Immature natural killer cell (primary cell): ENCODE measurements at regions not wholly inside any gene's neighbourhood (a gene's known extent, or its start where the extent isn't known, plus 50 kb on each side); places are given as distances from the start of the nearest gene placed in this dataset.

Source experiments
- DNase-seq, 3 donors: peaks; one replicate each; pipeline ENCODE4 v3.0.0; 2022; ENCODE audit warnings: mixed read lengths in 1 of 3
- H3K27ac Mint-ChIP-seq, 6 donors: one replicate each; pipeline ENCODE4 v1.8.0; 2020; ENCODE audit warnings: mixed read lengths in 6 of 6, mild to moderate bottlenecking in 5 of 6, inconsistent platforms in 4 of 6, moderate library complexity in 3 of 6
- H3K27me3 Mint-ChIP-seq, 3 donors: one replicate each; pipeline ENCODE4 v1.8.0; 2020 to 2021; ENCODE audit warnings: low read depth in 3 of 3, mild to moderate bottlenecking in 3 of 3, mixed read lengths in 3 of 3, moderate library complexity in 3 of 3, inconsistent platforms in 1 of 3
- H3K36me3 Mint-ChIP-seq, 3 donors: one replicate each; pipeline ENCODE4 v1.8.0; 2020; ENCODE audit warnings: mixed read lengths in 3 of 3, inconsistent platforms in 2 of 3, mild to moderate bottlenecking in 2 of 3
- H3K4me1 Mint-ChIP-seq, 2 donors: one replicate each; pipeline ENCODE4 v1.8.0; 2020; ENCODE audit warnings: inconsistent platforms in 2 of 2, mild to moderate bottlenecking in 2 of 2, mixed read lengths in 2 of 2, moderate library complexity in 1 of 2
- H3K4me3 Mint-ChIP-seq, 5 donors: one replicate each; pipeline ENCODE4 v1.8.0; 2020; ENCODE audit warnings: mild to moderate bottlenecking in 5 of 5, mixed read lengths in 5 of 5, inconsistent platforms in 3 of 5, moderate library complexity in 3 of 5
- H3K9me3 Mint-ChIP-seq, 6 donors: one replicate each; pipeline ENCODE4 v1.8.0; 2020; ENCODE audit warnings: mild to moderate bottlenecking in 6 of 6, mixed read lengths in 6 of 6, inconsistent platforms in 4 of 6, moderate library complexity in 3 of 6

DNA sequence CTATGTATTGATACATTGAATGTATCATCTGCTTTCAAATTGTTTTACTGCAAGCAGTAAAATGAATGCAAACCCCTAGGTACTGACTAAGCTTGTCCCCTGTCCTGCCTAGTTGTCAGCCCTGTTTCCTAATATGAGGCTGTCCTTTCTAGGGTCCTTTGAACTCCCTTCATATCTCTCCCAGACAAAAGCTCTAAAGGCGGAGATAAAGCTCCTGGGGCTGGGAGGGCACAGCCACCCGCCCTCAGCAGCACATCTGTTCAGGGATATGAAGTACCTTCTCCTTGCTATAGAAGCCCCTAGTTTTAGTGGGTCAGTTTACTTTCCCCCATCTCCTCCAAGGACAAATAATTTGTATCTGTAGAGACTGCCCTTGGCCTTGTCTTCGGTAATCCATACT lies 93.1 kb upstream of the ETS2 start:
- Mint-ChIP-seq H3K36me3 (no peaks in the 10 kb centered on the region), H3K9me3 (no peaks in the 10 kb centered on the region), H3K4me3 (no peak overlapping the region), H3K4me1 (no peaks in the 10 kb centered on the region), H3K27ac (no peak overlapping the region), H3K27me3 (peaks cover 0 to 5% (median 4%) of the 10 kb centered on the region in 3 donors)
- DNase-seq = no peak

DNA sequence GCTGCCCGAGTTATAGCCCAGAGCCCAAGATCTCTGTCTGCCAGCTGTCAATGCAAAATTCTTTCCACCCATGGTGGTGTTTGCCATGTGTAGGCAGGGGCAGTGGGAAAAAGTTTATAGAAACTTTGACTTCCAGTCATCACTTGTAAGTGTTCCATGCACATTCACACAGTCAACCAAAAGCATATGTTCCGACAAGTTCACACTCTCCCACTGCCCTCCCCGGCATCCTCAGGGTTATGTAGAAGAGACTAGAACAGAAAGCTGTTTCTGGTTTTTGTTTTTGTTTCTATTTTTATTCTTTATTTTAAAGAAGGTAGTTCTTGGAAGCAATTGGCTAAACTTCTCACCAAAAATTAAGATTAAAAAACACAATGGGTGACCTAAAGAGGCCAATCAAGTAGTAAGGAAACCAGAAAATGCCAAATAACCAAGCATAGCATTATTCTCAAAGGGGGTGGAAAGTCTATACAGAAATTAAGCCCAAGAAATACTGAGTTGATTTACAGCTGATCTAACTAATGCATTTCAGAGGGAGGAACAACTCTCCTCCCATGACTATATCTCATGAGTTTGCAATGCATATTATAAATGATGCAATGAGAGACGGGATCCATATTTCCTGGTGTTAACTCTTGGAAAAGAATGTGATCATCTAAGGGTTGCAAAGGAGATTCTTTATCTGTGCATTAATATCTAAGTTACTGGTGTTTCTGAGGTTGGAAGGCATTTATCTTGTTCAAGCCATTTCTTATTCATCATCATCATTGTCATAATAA lies 91.5 kb upstream of the ETS2 start:
- H3K27me3 Mint-ChIP-seq = peaks cover 0 to 7% (median 4%) of the 10 kb centered on the region in 3 donors
- no peak overlapping the region for H3K4me3 Mint-ChIP-seq
- H3K27ac Mint-ChIP-seq = no peak overlapping the region
- no peaks in the 10 kb centered on the region for H3K9me3 Mint-ChIP-seq
- DNase-seq = no peak
- H3K4me1 Mint-ChIP-seq = no peaks in the 10 kb centered on the region
- H3K36me3 Mint-ChIP-seq = no peaks in the 10 kb centered on the region

DNA sequence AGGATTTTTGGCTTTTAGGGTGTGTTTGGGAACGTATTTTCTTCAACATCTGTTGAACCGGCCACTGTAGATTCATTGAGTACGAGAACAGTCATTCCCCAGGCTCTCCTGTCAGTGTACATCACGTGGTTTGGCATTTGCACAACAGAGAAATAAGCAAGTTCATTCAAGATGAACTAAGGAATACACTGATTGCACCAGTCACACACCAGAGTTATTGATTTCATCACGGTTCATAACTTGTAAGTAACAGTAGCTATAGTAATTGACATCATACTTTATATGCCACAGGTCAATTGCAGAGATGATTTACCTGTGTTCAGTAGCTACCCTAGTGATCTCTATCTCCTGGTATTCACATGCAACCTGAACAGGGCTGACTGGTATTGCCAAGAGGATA lies 90.7 kb upstream of the ETS2 start:
- peaks cover 0 to 7% (median 1%) of the 10 kb centered on the region in 3 donors for H3K27me3 Mint-ChIP-seq
- H3K36me3 Mint-ChIP-seq = no peaks in the 10 kb centered on the region

DNA sequence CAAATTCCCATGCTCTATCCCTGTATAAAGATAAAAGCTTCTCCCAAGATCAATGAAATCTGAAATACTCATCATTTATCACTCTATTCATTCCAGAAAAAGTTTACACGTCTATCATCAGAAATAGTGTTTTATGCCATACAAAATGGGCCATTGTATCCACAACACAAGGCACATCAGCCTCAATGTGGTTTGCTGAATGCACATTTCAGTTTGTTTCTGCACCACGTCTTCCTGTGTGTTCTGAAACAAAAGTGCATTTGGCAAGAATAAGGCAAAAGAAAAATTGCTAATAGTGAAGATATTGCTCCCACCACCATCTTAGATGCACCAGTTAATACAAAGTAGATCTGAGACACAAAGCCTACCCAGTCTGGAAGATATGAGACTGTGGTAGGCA lies 89.6 kb upstream of the ETS2 start:
- no peaks in the 10 kb centered on the region for H3K9me3 Mint-ChIP-seq
- H3K27me3 Mint-ChIP-seq = peaks cover 0 to 10% (median 2%) of the 10 kb centered on the region in 3 donors
- H3K36me3 Mint-ChIP-seq = no peaks in the 10 kb centered on the region
- H3K4me3 Mint-ChIP-seq = no peak overlapping the region
- DNase-seq = no peak
- no peaks in the 10 kb centered on the region for H3K4me1 Mint-ChIP-seq
- H3K27ac Mint-ChIP-seq = no peak overlapping the region

More for the DNA sequence above, 90.7 kb upstream of the ETS2 start:
- Mint-ChIP-seq H3K4me1 (no peaks in the 10 kb centered on the region), H3K27ac (no peak overlapping the region), H3K4me3 (no peak overlapping the region), H3K9me3 (no peaks in the 10 kb centered on the region)
- DNase-seq = no peak

DNA sequence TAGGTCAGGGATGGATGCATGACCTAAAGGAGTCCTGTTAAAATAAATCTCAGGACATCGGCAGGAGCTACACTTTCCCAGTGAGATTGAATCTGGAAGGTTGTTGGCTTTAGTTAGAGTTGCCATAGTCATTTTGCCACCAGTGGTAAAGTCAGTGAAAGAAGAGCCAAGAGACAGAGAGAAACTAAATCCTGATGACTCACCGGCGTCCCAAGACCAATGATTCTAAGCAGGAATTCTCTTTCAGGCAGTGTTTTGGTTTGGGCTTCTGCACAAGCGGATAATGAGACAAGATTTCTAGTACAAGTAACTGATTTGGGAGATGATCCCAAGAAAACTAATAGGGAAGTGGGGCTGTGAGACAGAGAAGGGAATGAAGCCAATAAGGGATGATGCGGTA lies 88.8 kb upstream of the ETS2 start:
- Mint-ChIP-seq H3K27me3 (peaks cover 0 to 10% (median 2%) of the 10 kb centered on the region in 3 donors), H3K27ac (no peak overlapping the region), H3K36me3 (no peaks in the 10 kb centered on the region), H3K4me1 (no peaks in the 10 kb centered on the region), H3K4me3 (no peak overlapping the region), H3K9me3 (no peaks in the 10 kb centered on the region)
- DNase-seq = no peak

DNA sequence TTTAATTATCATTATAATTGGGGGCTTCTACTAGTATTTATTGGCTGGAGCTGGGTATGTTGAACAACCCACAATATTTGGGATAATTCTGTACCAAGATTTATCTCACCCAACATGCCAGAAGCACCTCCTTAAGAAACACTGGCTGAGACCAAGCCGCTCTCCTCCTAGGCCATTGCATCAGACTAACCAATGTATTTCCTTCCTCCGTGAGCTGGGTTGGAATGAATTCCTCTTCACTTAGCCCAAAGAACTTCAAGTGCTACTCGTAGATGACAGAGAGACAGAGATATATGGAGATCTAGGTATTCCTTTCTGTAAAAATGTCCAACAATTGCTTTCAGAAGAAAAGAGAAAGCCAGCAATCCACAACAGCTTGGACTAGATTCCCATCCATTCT lies 87.2 kb upstream of the ETS2 start:
- H3K36me3 Mint-ChIP-seq = no peaks in the 10 kb centered on the region
- H3K27ac Mint-ChIP-seq = no peak overlapping the region
- H3K4me1 Mint-ChIP-seq = no peaks in the 10 kb centered on the region
- no peak overlapping the region for H3K4me3 Mint-ChIP-seq
- peaks cover 0 to 5% (median 5%) of the 10 kb centered on the region in 3 donors for H3K27me3 Mint-ChIP-seq
- DNase-seq = no peak
- H3K9me3 Mint-ChIP-seq = no peaks in the 10 kb centered on the region

DNA sequence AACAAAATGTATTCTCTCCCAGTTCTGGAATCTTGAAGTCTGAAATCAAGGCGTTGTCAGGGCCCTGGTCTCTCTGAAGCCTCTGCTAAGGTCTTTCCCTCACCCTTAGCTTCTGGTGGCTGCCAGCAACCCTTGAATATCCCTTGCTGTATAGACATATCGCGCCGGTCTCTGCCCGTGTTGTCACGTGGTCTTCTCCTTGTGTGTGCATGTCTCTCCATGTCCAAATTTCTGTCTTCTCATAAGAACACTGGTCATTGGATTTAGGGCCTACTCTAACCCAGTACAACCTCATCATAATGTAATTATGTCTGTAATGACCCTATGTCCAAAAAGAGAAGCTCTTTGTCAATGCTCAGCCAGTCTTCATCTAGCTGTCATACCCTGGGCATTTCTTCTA lies 85.7 kb upstream of the ETS2 start:
- Mint-ChIP-seq H3K9me3 (peaks cover 0 to 6% (median 1%) of the 10 kb centered on the region in 6 donors), H3K36me3 (no peaks in the 10 kb centered on the region), H3K27ac (no peak overlapping the region), H3K27me3 (peaks cover 1 to 9% (median 7%) of the 10 kb centered on the region in 3 donors), H3K4me1 (no peaks in the 10 kb centered on the region), H3K4me3 (no peak overlapping the region)
- DNase-seq = no peak

DNA sequence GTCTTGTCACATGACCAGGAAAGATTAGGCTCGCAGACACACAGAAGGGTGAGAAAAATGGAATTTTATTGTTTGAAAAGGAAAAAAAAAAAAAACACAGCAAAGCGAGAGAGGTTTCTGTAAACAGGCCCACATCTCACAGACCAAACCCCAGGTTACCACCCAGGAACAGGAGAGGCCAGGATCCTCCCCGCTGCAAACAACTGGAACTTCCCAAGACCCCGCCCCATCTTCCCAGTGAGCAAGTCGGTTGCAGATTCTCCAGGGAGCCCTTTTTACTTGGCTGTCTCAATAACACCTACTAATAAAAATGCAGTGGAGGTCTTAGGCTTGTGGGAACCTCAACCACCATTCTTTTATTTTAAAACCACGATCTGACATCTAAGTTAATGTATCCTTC lies 84.7 kb upstream of the ETS2 start:
- no peaks in the 10 kb centered on the region for H3K36me3 Mint-ChIP-seq
- no peak overlapping the region for H3K27ac Mint-ChIP-seq
- H3K4me3 Mint-ChIP-seq = no peak overlapping the region

DNA sequence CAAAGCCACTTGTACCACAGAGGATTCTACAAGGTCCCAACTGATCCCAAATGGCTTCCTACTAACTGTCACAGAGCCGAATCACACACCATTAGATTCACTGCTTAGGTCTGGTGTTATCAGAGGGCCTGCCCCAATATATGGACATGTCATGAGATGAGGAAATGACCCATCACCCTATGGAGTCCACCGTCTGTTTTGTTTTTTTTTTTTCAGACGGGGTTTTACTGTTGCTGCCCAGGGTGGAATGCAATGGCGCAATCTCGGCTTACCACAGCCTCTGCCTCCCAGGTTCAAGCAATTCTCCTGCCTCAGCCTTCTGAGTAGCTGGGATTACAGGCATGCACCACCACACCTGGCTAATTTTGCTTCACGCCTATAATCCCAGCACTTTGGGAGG lies 83.8 kb upstream of the ETS2 start:
- H3K9me3 Mint-ChIP-seq = peaks cover 0 to 7% (median 2%) of the 10 kb centered on the region in 6 donors

More for the DNA sequence above, 84.7 kb upstream of the ETS2 start:
- Mint-ChIP-seq H3K27me3 (peaks cover 1 to 9% (median 7%) of the 10 kb centered on the region in 3 donors), H3K4me1 (no peaks in the 10 kb centered on the region), H3K9me3 (peaks cover 0 to 7% (median 1%) of the 10 kb centered on the region in 6 donors)
- no peak for DNase-seq

DNA sequence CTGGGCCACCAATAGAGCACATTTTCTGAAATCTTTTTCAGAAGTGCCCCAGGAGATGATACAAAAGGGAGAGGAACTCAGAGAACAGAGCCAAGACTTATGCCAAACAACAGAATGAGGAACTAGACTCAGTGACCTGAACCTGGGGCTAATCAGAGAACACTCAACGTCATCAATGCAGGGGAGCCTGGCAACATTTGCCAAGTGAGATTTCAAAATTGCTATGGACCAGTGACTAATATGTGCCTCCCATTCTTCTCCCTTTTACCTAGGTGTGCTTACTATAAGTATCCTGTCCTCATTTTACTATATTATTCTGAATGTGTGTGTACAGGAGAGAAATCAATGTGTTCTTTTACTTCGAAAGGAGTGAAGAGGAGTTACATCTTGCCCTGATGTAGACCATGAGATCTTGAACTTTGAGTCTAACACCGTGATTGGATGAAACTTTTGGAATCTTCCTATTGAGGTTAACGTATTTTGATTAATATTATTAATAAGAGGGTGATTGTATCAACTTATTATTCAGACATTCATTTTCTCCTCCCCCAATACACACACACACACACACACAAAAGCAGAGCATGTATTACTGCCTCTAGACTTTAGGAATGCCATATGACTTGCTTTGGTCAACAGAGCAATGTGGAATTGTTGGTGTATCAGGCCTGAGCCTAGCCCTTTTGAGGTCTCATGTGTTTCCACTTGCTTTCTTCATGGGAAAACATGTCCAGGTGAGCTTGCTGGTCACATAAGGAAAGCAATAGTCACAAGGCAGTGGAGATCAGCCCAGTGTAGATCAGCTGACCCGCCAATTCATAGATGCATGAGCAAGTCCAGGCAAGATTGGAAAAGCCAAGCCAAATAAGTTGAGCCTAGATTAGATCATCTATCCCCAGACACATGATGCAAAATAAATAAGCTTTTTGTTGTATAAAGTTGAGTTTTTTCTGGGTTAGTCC lies 80.3 kb upstream of the ETS2 start:
- no peak for DNase-seq
- peaks cover 1 to 12% (median 10%) of the 10 kb centered on the region in 3 donors for H3K27me3 Mint-ChIP-seq
- no peak overlapping the region for H3K4me3 Mint-ChIP-seq
- H3K36me3 Mint-ChIP-seq = no peaks in the 10 kb centered on the region
- no peak overlapping the region for H3K27ac Mint-ChIP-seq
- peaks cover 0 to 7% (median 2%) of the 10 kb centered on the region in 6 donors for H3K9me3 Mint-ChIP-seq
- H3K4me1 Mint-ChIP-seq = no peaks in the 10 kb centered on the region

More for the DNA sequence above, 83.8 kb upstream of the ETS2 start:
- Mint-ChIP-seq H3K4me1 (no peaks in the 10 kb centered on the region), H3K4me3 (no peak overlapping the region), H3K27me3 (peaks cover 1 to 9% (median 7%) of the 10 kb centered on the region in 3 donors), H3K36me3 (no peaks in the 10 kb centered on the region), H3K27ac (no peak overlapping the region)
- no peak for DNase-seq

DNA sequence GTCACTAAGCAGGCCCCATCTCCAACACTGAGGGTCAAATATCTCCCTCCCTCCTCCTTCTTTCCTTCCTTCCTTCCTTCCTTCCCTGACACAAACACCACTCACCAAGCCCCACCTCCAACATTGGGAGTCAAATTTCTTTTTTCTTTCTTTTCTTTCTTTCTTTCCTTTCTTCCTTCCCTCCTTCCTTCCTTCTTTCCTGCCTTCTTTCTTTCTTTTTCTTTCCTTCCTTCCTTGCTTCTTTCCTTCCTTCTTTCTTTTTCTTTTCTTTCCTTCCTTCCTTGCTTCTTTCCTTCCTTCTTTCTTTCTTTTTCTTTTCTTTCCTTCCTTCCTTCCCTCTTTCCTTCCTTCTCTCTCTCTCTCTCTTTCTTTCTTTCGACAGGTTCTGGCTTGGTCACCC lies 79.2 kb upstream of the ETS2 start:
- Mint-ChIP-seq H3K4me1 (no peaks in the 10 kb centered on the region), H3K9me3 (peaks cover 0 to 7% (median 2%) of the 10 kb centered on the region in 6 donors), H3K27ac (no peak overlapping the region), H3K4me3 (no peak overlapping the region), H3K27me3 (peaks cover 1 to 10% (median 7%) of the 10 kb centered on the region in 3 donors), H3K36me3 (no peaks in the 10 kb centered on the region)
- DNase-seq = no peak

DNA sequence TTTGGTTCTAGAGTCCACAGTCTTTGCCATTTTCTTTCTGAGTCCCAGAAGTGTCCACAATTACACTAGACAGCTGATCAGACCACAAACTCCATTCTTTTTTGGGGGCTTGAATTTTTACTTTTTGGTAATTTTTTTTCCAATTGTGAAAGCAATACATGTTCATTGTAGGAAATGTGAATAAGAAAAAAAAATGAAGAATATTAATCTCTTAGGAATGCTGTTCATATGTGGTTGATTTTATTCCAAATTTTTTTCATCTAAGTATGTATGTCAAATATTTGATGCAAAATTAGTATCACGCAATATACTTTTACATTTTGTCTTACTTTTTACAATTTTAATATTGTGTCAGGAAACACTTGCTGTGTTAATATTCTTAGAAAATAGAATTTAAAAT lies 76.4 kb upstream of the ETS2 start:
- Mint-ChIP-seq H3K9me3 (peaks cover 0 to 7% (median 2%) of the 10 kb centered on the region in 6 donors), H3K4me1 (peaks cover 5 to 6% of the 10 kb centered on the region in 2 donors), H3K4me3 (no peak overlapping the region), H3K27ac (no peak overlapping the region), H3K36me3 (peaks cover 0 to 3% (median 0%) of the 10 kb centered on the region in 3 donors), H3K27me3 (peaks cover 3 to 15% (median 13%) of the 10 kb centered on the region in 3 donors)
- no peak for DNase-seq

DNA sequence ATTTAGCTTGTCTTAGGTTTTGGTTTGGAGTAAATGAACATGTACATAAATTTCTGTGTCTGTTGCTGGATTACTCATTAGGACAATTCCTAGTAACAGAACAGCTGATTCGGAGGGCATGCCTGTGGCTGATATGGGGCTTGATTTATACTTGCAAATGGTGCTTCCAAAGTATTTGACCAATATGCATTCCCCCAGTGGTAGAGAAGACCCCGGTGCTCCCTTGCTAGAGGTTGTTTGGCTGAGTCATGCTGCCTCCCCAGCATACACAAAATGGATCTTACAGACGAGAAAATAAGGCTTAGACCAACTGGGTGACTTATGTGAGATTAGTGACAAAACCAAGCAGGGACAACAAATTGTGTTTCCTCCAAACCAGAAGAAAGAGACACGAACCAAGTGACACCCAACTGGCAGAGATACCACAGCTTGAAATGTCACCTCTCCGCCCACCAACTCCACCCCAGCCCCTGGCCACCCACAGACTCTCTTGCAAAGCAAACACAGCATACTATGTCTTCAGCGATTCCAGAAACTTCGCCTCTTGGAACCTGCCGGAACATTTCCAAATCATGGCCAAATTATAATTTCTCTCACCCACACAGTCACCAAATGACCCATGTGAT lies 75.9 kb upstream of the ETS2 start:
- peaks cover 2 to 11% (median 11%) of the 10 kb centered on the region in 3 donors for H3K27me3 Mint-ChIP-seq
- peaks cover 0 to 6% (median under 1%) of the 10 kb centered on the region in 6 donors for H3K9me3 Mint-ChIP-seq
- H3K4me1 Mint-ChIP-seq = peaks cover 6 to 11% of the 10 kb centered on the region in 2 donors
- no peak overlapping the region for H3K27ac Mint-ChIP-seq
- no peak overlapping the region for H3K4me3 Mint-ChIP-seq
- H3K36me3 Mint-ChIP-seq = peaks cover 0 to 3% (median 0%) of the 10 kb centered on the region in 3 donors
- no peak for DNase-seq
